Nephron progenitor cell (in vitro differentiated cells): ENCODE measurements at regions not wholly inside any gene's neighbourhood (a gene's known extent, or its start where the extent isn't known, plus 50 kb on each side); places are given as distances from the start of the nearest gene placed in this dataset.

Experiments
- DNase-seq: peaks from one replicate; pipeline ENCODE4 v3.0.0; 2021
- H3K27ac Mint-ChIP-seq: 2 replicates; pipeline ENCODE4 v1.8.0; 2021; ENCODE audit warnings: mild to moderate bottlenecking, moderate library complexity, mixed read lengths
- H3K27me3 Mint-ChIP-seq: 2 replicates; pipeline ENCODE4 v1.8.0; 2021; ENCODE audit warnings: mild to moderate bottlenecking, low read depth, mixed read lengths; ENCODE audit not compliant: poor library complexity
- H3K36me3 Mint-ChIP-seq: 2 replicates; pipeline ENCODE4 v1.8.0; 2021; ENCODE audit warnings: low read depth, mixed read lengths
- H3K4me1 Mint-ChIP-seq: 2 replicates; pipeline ENCODE4 v1.8.0; 2021; ENCODE audit warnings: mixed read lengths
- H3K4me3 Mint-ChIP-seq: 2 replicates; pipeline ENCODE4 v1.8.0; 2021; ENCODE audit warnings: mild to moderate bottlenecking, moderate library complexity, mixed read lengths
- H3K9me3 Mint-ChIP-seq: 2 replicates; pipeline ENCODE4 v1.8.0; 2021; ENCODE audit warnings: mild to moderate bottlenecking, moderate library complexity, mixed read lengths
- CTCF ChIP-seq: fragments of 200-600 bp; sonication (generic); IDR thresholded peaks from 2 replicates; pipeline ENCODE4 v1.5.0; 2021; ENCODE audit warnings: antibody characterized with exemption

GRCh38 chr7:155363852-155364600 is 66.3 kb downstream of the INSIG1 start:
- DNase-seq: no peak
- no peaks in the 10 kb centered on the region for H3K36me3 Mint-ChIP-seq
- no peak for TF ChIP-seq CTCF

DNA sequence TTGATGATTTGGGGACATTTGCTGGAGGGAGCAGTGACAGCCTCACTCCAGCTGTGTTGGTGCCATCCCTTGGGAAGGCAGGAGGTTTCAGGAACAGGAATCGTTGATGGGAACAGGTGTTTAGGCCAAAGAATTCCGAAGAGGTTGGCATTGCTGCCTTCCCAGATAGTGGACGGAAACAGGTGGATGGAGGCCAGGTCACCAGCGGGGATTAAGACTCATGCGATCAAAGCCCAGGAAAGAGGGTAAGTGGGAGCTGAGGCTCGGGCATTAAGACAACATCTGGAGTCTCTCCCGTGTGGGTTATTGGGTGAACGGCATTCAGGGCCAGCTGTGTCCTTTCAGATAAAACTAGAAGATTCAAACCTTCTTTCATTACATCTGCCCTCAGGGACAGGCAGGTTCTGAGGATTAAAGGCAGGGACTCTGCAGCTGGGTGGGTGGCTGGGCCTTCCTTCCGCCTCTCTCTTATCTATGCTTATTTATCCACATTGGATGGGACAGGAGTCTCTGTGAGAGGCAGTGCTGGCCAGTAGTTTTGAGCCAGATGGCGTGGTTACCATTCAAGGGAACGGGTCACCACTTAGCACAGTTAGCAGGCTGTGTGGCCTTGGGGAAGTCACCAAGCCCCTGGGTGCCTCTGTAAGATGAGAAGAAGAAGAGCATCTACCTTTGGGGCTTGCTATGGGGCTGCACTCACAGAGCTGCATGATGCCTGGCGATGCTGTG is 67.6 kb downstream of the INSIG1 start:
- DNase-seq: no peak
- no peak for TF ChIP-seq CTCF
- Mint-ChIP-seq H3K4me1 (peaks cover 16% of the 10 kb centered on the region), H3K4me3 (no peak overlapping the region), H3K36me3 (no peaks in the 10 kb centered on the region), H3K27ac (no peak overlapping the region), H3K9me3 (peaks cover 22% of the 10 kb centered on the region), H3K27me3 (peaks cover 76% of the 10 kb centered on the region)

More at GRCh38 chr7:155363852-155364600, 66.3 kb downstream of the INSIG1 start:
- peaks cover 76% of the 10 kb centered on the region for H3K27me3 Mint-ChIP-seq
- no peak overlapping the region for H3K4me3 Mint-ChIP-seq
- H3K4me1 Mint-ChIP-seq: peaks cover 16% of the 10 kb centered on the region
- H3K27ac Mint-ChIP-seq: no peak overlapping the region
- peaks cover 20% of the 10 kb centered on the region for H3K9me3 Mint-ChIP-seq

DNA sequence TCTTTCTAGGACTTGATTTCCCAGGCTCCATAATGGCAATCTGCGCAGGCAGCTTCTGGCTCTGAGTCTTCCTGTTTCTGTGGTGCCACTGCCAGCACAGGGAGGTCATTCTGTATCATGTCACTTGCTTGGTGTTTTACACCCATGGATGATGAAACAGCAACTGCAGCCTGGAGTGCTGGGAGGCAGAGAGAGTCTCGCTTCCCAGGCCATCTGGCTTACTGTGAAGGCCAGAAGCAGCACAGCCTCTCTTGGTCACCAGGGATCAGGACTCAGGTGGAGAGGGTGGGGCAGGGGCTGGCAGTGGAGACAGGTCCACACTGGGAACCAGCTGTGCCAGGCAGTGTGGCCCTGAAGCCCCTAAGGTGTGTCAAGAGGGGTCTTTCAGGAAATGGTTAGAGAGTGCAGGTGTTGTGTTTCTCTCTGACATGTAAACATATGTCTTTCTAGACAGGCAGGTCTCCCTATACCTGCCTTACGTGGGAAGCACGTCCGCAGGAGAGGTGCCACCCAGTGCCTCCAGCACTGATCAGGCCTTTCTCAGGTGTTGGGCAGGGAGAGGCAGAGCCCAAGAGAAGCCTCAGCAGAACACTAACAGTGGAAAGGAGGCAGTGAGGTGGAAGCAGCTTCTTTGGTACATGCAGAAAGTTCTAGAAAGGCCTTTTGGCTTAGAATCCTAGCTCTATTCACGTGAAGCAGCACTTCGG is 71.4 kb downstream of the INSIG1 start:
- no peak overlapping the region for H3K27ac Mint-ChIP-seq
- TF ChIP-seq CTCF: no peak
- H3K36me3 Mint-ChIP-seq: no peaks in the 10 kb centered on the region
- peaks cover 8% of the 10 kb centered on the region for H3K4me1 Mint-ChIP-seq
- H3K9me3 Mint-ChIP-seq: peaks cover 22% of the 10 kb centered on the region
- H3K4me3 Mint-ChIP-seq: no peak overlapping the region
- peaks cover 80% of the 10 kb centered on the region for H3K27me3 Mint-ChIP-seq
- no peak for DNase-seq

- Mint-ChIP-seq H3K9me3 (peaks cover 22% of the 10 kb centered on the region), H3K27ac (no peak overlapping the region), H3K36me3 (no peaks in the 10 kb centered on the region), H3K27me3 (peaks cover 80% of the 10 kb centered on the region), H3K4me1 (peaks cover 11% of the 10 kb centered on the region), H3K4me3 (no peak overlapping the region)
- no peak for TF ChIP-seq CTCF
- DNase-seq: no peak
Observed at GRCh38 chr7:155369766-155370165, 72.1 kb downstream of the INSIG1 start.

DNA sequence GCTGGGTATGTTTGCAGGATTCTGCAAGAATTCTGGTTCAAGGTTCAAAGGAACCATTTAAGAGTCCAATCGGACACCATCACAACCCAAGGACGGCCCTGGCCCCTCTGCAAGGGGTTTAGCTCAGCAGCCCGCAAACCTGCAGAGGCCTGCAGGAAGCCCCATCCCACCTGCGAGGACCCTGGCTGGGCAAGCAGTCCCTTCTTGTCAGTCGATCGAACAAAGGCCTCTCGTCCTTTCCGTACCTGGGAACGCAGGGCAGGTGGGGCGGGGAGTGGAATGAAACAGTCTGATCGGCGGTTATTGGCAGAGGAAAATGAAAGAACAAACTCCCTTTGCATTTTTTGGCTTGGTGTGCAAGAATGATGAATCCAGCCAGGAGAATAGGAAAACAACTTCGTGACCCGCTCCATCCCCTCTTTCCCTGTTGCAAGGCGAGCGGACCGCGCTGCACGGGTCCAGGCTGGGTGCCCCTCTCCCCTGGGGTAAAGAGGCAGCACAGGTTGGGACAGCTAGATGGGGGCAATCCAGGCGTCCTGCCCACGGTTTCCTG is 73.7 kb downstream of the INSIG1 start:
- H3K4me1 Mint-ChIP-seq: peaks cover 21% of the 10 kb centered on the region
- H3K4me3 Mint-ChIP-seq: no peak overlapping the region
- H3K27me3 Mint-ChIP-seq: peaks cover 84% of the 10 kb centered on the region
- no peak overlapping the region for H3K27ac Mint-ChIP-seq
- no peak for DNase-seq
- H3K9me3 Mint-ChIP-seq: peaks cover 13% of the 10 kb centered on the region
- no peaks in the 10 kb centered on the region for H3K36me3 Mint-ChIP-seq
- TF ChIP-seq CTCF: no peak
